GM23338 (cell line): ENCODE measurements at regions not wholly inside any gene's neighbourhood (a gene's known extent, or its start where the extent isn't known, plus 50 kb on each side); places are given as distances from the start of the nearest gene placed in this dataset.

Experiments
- JUNB ChIP-seq: IDR thresholded peaks from one replicate; pipeline ENCODE4 v1.6.1; 2016; ENCODE audit warnings: antibody characterized with exemption; ENCODE audit not compliant: unreplicated experiment
- POLR2AphosphoS5 ChIP-seq: IDR thresholded peaks from 2 replicates; pipeline ENCODE4 v1.6.1; 2016; ENCODE audit warnings: antibody characterized with exemption, low read depth
- TF ChIP-seq, protein P1 (sequence below), 2 experiments: fragments of 200-600 bp in 1 of 2; sonication (generic) in 1 of 2; conservative IDR thresholded peaks; 2 replicates each; pipeline versions ENCODE4 v1.5.1 to v1.6.1; 2016 to 2017; ENCODE audit warnings: antibody characterized with exemption in 2 of 2, low read depth in 2 of 2, mild to moderate bottlenecking in 2 of 2, moderate library complexity in 1 of 2

DNA sequence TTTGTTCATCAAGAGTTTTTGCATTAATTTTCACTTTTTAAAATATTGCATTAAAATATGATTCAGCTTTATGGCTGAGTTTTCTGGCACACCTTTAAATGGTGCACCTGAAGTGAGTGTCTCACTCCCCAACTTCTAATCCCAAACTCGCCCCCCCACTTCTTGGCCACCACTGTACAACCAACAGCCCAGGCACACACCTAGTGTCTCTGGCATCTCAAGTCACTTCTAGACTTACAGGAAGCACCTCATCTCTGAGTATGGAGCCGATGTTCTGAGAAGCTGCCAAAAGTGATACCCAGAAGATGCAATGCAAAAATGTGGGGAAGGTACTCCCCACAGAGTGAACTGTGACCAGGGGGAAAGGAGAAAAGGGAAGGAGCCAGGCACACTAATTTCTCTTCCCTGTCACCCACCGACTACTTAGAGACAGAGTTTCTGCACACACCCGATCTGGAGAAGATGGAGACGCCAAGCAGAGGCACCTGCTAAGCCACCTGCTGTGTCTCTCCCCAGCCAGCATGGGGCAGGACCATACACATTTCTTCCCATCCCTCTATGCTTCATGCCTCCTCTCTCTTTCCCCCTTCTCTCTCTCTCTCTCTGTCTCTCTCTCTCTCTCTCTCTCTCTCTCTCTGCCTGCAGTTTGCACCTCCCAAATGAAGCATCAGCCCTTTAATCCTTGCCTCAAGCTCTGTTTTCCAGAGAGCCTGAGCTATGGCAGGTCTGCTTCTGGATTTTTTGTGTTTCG lies 155.3 kb upstream of the ZNF507 start:
- TF ChIP-seq JUNB (no peak), POLR2AphosphoS5 (no peak)
- TF ChIP-seq, protein P1, sequence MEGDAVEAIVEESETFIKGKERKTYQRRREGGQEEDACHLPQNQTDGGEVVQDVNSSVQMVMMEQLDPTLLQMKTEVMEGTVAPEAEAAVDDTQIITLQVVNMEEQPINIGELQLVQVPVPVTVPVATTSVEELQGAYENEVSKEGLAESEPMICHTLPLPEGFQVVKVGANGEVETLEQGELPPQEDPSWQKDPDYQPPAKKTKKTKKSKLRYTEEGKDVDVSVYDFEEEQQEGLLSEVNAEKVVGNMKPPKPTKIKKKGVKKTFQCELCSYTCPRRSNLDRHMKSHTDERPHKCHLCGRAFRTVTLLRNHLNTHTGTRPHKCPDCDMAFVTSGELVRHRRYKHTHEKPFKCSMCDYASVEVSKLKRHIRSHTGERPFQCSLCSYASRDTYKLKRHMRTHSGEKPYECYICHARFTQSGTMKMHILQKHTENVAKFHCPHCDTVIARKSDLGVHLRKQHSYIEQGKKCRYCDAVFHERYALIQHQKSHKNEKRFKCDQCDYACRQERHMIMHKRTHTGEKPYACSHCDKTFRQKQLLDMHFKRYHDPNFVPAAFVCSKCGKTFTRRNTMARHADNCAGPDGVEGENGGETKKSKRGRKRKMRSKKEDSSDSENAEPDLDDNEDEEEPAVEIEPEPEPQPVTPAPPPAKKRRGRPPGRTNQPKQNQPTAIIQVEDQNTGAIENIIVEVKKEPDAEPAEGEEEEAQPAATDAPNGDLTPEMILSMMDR (conservative IDR thresholded peaks at IDR 0.05; ENCODE audit: low read depth in 2 of 2), result no peak
